ENCODE measurements at regions not wholly inside any gene's neighbourhood (a gene's known extent, or its start where the extent isn't known, plus 50 kb on each side); places are given as distances from the start of the nearest gene placed in this dataset.

- Histone ChIP-seq H3K4me3 (ENCODE audit: low read depth, low read length) (no peak overlapping the region), H3K27ac (ENCODE audit: extremely low read depth, low read depth, low read length) (no peak overlapping the region), H3K9me3 (ENCODE audit: control insufficient read depth, insufficient read depth, low read depth, low read length) (no peaks in the 10 kb centered on the region), H3K4me1 (ENCODE audit: control insufficient read depth, insufficient read depth, low read length) (no peaks in the 10 kb centered on the region), H3K36me3 (ENCODE audit: control insufficient read depth in 2 of 2, insufficient read depth in 1 of 2, low read length in 2 of 2) (no peaks in the 10 kb centered on the region)
- TF ChIP-seq ZNF155 (tag by site-specific recombination; IDR thresholded peaks at IDR 0.05) (no peak), PRDM2 (tag by site-specific recombination; IDR thresholded peaks at IDR 0.05; ENCODE audit: borderline replicate concordance) (no peak), ZNF223 (tag by site-specific recombination; IDR thresholded peaks at IDR 0.05) (no peak), ZEB2 (tag by site-specific recombination; IDR thresholded peaks at IDR 0.05) (no peak), ZNF837 (tag by site-specific recombination; IDR thresholded peaks at IDR 0.05) (no peak), ZFP41 (tag by site-specific recombination; IDR thresholded peaks at IDR 0.05; ENCODE audit: borderline replicate concordance) (no peak), ZNF623 (tag by site-specific recombination; IDR thresholded peaks at IDR 0.05) (no peak), GLI4 (tag by site-specific recombination; IDR thresholded peaks at IDR 0.05) (no peak), ZNF529 (tag by site-specific recombination; IDR thresholded peaks at IDR 0.05; ENCODE audit: insufficient replicate concordance) (no peak), ZNF133 (tag by site-specific recombination; IDR thresholded peaks at IDR 0.05) (no peak), ZNF157 (tag by site-specific recombination; IDR thresholded peaks at IDR 0.05) (no peak), KLF10 (tag by site-specific recombination; IDR thresholded peaks at IDR 0.05) (no peak), ZFP37 (tag by site-specific recombination; IDR thresholded peaks at IDR 0.05) (no peak), ZNF629 (tag by site-specific recombination; IDR thresholded peaks at IDR 0.05) (no peak)
- TF ChIP-seq, protein P1, sequence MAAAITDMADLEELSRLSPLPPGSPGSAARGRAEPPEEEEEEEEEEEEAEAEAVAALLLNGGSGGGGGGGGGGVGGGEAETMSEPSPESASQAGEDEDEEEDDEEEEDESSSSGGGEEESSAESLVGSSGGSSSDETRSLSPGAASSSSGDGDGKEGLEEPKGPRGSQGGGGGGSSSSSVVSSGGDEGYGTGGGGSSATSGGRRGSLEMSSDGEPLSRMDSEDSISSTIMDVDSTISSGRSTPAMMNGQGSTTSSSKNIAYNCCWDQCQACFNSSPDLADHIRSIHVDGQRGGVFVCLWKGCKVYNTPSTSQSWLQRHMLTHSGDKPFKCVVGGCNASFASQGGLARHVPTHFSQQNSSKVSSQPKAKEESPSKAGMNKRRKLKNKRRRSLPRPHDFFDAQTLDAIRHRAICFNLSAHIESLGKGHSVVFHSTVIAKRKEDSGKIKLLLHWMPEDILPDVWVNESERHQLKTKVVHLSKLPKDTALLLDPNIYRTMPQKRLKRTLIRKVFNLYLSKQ (tag by site-specific recombination; IDR thresholded peaks at IDR 0.05; ENCODE audit: borderline replicate concordance), result no peak
- ChIA-PET CTCF (interaction anchor here (0.7 kb wide), 1 partner anchor 35 kb away, joined by 3 read pairs; no protein-coding TSS in a partner anchor), POLR2A (no interaction called here)
Measured at GRCh38 chr13:50713523-50714248, 129.8 kb downstream of the DLEU7 start.

GRCh38 chr13:50714891-50715290, 128.6 kb downstream of the DLEU7 start:
- Histone ChIP-seq H3K27ac (ENCODE audit: extremely low read depth, low read depth, low read length) (no peak overlapping the region), H3K36me3 (ENCODE audit: control insufficient read depth in 2 of 2, insufficient read depth in 1 of 2, low read length in 2 of 2) (no peaks in the 10 kb centered on the region), H3K9me3 (ENCODE audit: control insufficient read depth, insufficient read depth, low read depth, low read length) (no peaks in the 10 kb centered on the region), H3K4me1 (ENCODE audit: control insufficient read depth, insufficient read depth, low read length) (no peaks in the 10 kb centered on the region), H3K4me3 (ENCODE audit: low read depth, low read length) (no peak overlapping the region)
- TF ChIP-seq ZNF610 (tag by site-specific recombination; IDR thresholded peaks at IDR 0.05; ENCODE audit: borderline replicate concordance) (no peak), ZNF423 (tag by site-specific recombination; IDR thresholded peaks at IDR 0.05) (no peak), ZBTB17 (tag by site-specific recombination; IDR thresholded peaks at IDR 0.05) (no peak), ZNF140 (tag by site-specific recombination; IDR thresholded peaks at IDR 0.05) (no peak), ZNF513 (tag by site-specific recombination; IDR thresholded peaks at IDR 0.05) (no peak), WT1 (tag by site-specific recombination; IDR thresholded peaks at IDR 0.05) (no peak), ZNF19 (tag by site-specific recombination; IDR thresholded peaks at IDR 0.05; ENCODE audit: low read depth) (no peak), CTCF (tag by site-specific recombination; IDR thresholded peaks at IDR 0.05) (no peak), ZEB2 (tag by site-specific recombination; IDR thresholded peaks at IDR 0.05) (no peak), ZNF488 (tag by site-specific recombination; IDR thresholded peaks at IDR 0.05) (no peak)
- ChIA-PET CTCF (no interaction called here), POLR2A (no interaction called here)

All from HEK293 (cell line).